Fibroblast of skin of left biceps (primary cell): ENCODE measurements at regions not wholly inside any gene's neighbourhood (a gene's known extent, or its start where the extent isn't known, plus 50 kb on each side); places are given as distances from the start of the nearest gene placed in this dataset.
"Not testable (repeated sequence)": the region's sequence is repeated elsewhere in the genome, so short reads cannot be mapped to it uniquely, and the experiment has no call there.

ENCODE experiments used
- DNase-seq, 2 experiments: peaks; one replicate each; pipeline ENCODE4 v3.0.0-alpha.2; 2013; ENCODE audit warnings: low read depth in 2 of 2

GRCh38 chr12:124070394-124071074, 97.5 kb downstream of the ZNF664 start:
- DNase-seq = not testable (repeated sequence)

- DNase-seq = no peak
Measured at GRCh38 chr12:124071075-124071443, 98.0 kb downstream of the ZNF664 start.

GRCh38 chr12:124073356-124074035, 100.5 kb downstream of the ZNF664 start:
- no peak for DNase-seq

GRCh38 chr12:124075841-124076240, 102.8 kb downstream of the ZNF664 start:
- DNase-seq = no peak

GRCh38 chr12:124077701-124078100, 104.7 kb downstream of the ZNF664 start:
- DNase-seq = no peak

GRCh38 chr12:124078800-124079199, 105.8 kb downstream of the ZNF664 start:
- DNase-seq = no peak

- no peak for DNase-seq
Measured at GRCh38 chr12:124080649-124081048, 107.6 kb downstream of the ZNF664 start.

GRCh38 chr12:124082012-124082411, 109.0 kb downstream of the ZNF664 start:
- no peak for DNase-seq

- no peak for DNase-seq
Measured at GRCh38 chr12:124082687-124083086, 109.7 kb downstream of the ZNF664 start.

- DNase-seq = no peak
Measured at GRCh38 chr12:124083708-124084107, 110.7 kb downstream of the ZNF664 start.

GRCh38 chr12:124085419-124086296, 112.6 kb downstream of the ZNF664 start:
- DNase-seq = no peak

GRCh38 chr12:124086299-124086898, 113.4 kb downstream of the ZNF664 start:
- no peak for DNase-seq

- DNase-seq = no peak
Measured at GRCh38 chr12:124087266-124088051, 114.4 kb downstream of the ZNF664 start.

GRCh38 chr12:124088217-124088907, 115.3 kb downstream of the ZNF664 start:
- no peak for DNase-seq

GRCh38 chr12:124089181-124089914, 116.3 kb downstream of the ZNF664 start:
- not testable (repeated sequence) for DNase-seq

- no peak for DNase-seq
Measured at GRCh38 chr12:124091835-124092234, 118.8 kb downstream of the ZNF664 start.

- not testable (repeated sequence) for DNase-seq
Measured at GRCh38 chr12:124092532-124092931, 119.5 kb downstream of the ZNF664 start.

GRCh38 chr12:124093297-124093696, 120.3 kb downstream of the ZNF664 start:
- DNase-seq = no peak

- DNase-seq = no peak
Measured at GRCh38 chr12:124094188-124094587, 121.2 kb downstream of the ZNF664 start.

GRCh38 chr12:124094733-124095132, 121.7 kb downstream of the ZNF664 start:
- DNase-seq = no peak
